ENCODE measurements at regions not wholly inside any gene's neighbourhood (a gene's known extent, or its start where the extent isn't known, plus 50 kb on each side); places are given as distances from the start of the nearest gene placed in this dataset.

- TF ChIP-seq, protein P1, sequence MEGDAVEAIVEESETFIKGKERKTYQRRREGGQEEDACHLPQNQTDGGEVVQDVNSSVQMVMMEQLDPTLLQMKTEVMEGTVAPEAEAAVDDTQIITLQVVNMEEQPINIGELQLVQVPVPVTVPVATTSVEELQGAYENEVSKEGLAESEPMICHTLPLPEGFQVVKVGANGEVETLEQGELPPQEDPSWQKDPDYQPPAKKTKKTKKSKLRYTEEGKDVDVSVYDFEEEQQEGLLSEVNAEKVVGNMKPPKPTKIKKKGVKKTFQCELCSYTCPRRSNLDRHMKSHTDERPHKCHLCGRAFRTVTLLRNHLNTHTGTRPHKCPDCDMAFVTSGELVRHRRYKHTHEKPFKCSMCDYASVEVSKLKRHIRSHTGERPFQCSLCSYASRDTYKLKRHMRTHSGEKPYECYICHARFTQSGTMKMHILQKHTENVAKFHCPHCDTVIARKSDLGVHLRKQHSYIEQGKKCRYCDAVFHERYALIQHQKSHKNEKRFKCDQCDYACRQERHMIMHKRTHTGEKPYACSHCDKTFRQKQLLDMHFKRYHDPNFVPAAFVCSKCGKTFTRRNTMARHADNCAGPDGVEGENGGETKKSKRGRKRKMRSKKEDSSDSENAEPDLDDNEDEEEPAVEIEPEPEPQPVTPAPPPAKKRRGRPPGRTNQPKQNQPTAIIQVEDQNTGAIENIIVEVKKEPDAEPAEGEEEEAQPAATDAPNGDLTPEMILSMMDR (IDR thresholded peaks at IDR 0.05; ENCODE audit: extremely low read depth, insufficient read depth, missing control alignments) = no peak
- in situ Hi-C loops (cut with MboI; ENCODE audit: low pct_unique_long_range_greater_than_20kb, low sequenced_read_pairs, unreplicated experiment) = no loop called here
- no peak for DNase-seq (ENCODE audit: low spot score)
Measured at GRCh38 chr21:16625491-16625890, 887.4 kb upstream of the CXADR start.

DNA sequence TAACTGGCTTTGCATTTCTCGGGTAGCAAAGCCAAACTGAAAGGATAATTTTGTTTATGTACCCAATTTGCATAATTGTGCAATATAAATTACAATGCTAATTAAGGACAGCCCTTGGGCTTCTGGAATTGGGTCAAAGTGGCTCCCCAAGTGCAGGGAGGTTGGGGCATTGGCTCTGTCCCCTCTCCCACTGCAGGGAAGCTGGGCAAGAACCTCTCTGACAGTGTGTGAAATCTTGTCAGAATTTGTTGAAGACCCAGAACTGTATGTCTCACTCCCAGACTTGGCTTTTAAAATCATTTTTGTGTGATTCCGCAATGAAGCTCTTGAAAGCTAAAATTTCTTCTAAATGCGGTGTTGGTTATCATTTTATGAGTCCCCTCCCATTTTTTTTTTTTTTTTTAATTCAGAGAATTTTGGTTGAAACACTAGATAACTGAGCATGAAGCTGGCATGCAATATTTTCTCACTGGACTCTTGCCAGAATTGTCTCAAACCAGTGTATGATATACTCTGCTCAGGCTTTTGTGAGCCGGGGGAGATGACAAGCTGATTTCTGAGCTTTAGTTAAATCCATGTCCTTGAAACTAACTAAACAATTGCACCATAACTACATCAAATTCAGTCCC lies 878.9 kb upstream of the CXADR start:
- no peak for DNase-seq (ENCODE audit: low spot score)
- in situ Hi-C loops (cut with MboI; ENCODE audit: low pct_unique_long_range_greater_than_20kb, low sequenced_read_pairs, unreplicated experiment) = no loop called here
- TF ChIP-seq, protein P1 (IDR thresholded peaks at IDR 0.05; ENCODE audit: extremely low read depth, insufficient read depth, missing control alignments) = no peak

- TF ChIP-seq, protein P1 (IDR thresholded peaks at IDR 0.05; ENCODE audit: extremely low read depth, insufficient read depth, missing control alignments) = no peak
- DNase-seq (ENCODE audit: low spot score) = no peak
- in situ Hi-C loops (cut with MboI; ENCODE audit: low pct_unique_long_range_greater_than_20kb, low sequenced_read_pairs, unreplicated experiment) = no loop called here
Measured at GRCh38 chr21:16634515-16634914, 878.3 kb upstream of the CXADR start.

DNA sequence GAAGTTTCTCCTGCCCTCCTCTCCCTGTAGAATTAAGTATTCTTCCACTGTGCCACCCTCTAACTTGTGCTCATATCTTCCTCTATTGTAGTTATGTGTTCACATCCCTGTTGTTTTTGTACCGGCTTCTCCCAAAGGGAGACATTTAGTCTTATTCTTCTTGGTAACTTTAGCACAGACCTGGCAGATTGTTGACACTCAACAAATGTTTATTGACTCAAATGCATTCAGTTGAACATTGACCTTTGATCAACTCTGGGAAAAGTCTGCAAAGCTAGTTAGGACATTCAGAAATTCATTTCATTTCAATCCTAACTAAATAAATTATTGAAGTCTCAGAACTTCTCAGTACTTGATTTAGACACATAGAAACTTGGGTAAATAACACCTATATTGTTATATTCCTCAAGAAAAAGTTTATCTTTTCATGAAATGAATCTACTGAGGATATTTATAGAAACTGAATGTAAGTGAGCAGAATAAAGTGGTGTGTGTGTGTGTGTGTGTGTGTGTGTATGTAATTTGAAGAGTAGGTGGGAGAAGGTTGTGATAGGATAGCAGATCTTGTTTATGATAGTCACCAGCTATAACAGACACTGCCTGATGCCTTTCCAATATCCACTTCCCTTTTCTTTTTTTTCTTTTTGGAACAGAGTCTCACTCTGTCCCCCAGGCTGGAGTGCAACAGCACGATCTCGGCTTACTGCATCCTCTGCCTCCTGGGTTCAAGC lies 872.4 kb upstream of the CXADR start:
- in situ Hi-C loops (cut with MboI; ENCODE audit: low pct_unique_long_range_greater_than_20kb, low sequenced_read_pairs, unreplicated experiment) = no loop called here
- no peak for DNase-seq (ENCODE audit: low spot score)
- TF ChIP-seq, protein P1 (IDR thresholded peaks at IDR 0.05; ENCODE audit: extremely low read depth, insufficient read depth, missing control alignments) = no peak

GRCh38 chr21:16642353-16642752 lies 870.5 kb upstream of the CXADR start:
- in situ Hi-C loops (cut with MboI; ENCODE audit: low pct_unique_long_range_greater_than_20kb, low sequenced_read_pairs, unreplicated experiment) = no loop called here
- TF ChIP-seq, protein P1 (IDR thresholded peaks at IDR 0.05; ENCODE audit: extremely low read depth, insufficient read depth, missing control alignments) = no peak
- DNase-seq (ENCODE audit: low spot score) = no peak

- TF ChIP-seq, protein P1 (IDR thresholded peaks at IDR 0.05; ENCODE audit: extremely low read depth, insufficient read depth, missing control alignments) = no peak
- in situ Hi-C loops (cut with MboI; ENCODE audit: low pct_unique_long_range_greater_than_20kb, low sequenced_read_pairs, unreplicated experiment) = no loop called here
- DNase-seq (ENCODE audit: low spot score) = no peak
Measured at GRCh38 chr21:16644685-16645084, 868.2 kb upstream of the CXADR start.
